ENCODE measurements at regions not wholly inside any gene's neighbourhood (a gene's known extent, or its start where the extent isn't known, plus 50 kb on each side); places are given as distances from the start of the nearest gene placed in this dataset.

DNA sequence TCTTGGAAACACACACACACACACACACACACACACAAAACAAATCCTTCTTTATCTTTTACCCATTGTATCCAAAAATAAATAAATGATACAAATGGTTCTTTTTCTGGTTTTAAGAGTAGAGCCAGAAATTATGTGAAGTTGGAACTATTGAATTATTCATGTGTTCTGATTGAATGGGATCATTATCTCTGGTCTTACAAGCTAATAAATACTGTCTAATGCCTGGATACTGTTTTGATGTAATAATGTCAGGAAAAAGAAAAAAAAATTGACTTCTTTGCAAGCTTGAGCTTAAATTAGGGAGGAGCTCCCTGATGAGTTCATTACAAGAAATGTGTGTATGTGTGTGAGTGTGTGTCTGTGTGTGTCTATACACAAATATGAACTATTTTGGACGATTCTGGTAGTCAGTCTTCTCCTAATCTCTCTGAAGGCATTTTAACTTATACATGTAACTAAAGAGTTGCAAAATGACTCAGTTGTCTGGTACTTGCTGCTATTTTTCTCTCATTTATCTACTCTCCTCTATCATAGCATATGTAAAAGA lies 507.2 kb upstream of the AGTR1 start (continued):
- TF ChIP-seq, protein P1, sequence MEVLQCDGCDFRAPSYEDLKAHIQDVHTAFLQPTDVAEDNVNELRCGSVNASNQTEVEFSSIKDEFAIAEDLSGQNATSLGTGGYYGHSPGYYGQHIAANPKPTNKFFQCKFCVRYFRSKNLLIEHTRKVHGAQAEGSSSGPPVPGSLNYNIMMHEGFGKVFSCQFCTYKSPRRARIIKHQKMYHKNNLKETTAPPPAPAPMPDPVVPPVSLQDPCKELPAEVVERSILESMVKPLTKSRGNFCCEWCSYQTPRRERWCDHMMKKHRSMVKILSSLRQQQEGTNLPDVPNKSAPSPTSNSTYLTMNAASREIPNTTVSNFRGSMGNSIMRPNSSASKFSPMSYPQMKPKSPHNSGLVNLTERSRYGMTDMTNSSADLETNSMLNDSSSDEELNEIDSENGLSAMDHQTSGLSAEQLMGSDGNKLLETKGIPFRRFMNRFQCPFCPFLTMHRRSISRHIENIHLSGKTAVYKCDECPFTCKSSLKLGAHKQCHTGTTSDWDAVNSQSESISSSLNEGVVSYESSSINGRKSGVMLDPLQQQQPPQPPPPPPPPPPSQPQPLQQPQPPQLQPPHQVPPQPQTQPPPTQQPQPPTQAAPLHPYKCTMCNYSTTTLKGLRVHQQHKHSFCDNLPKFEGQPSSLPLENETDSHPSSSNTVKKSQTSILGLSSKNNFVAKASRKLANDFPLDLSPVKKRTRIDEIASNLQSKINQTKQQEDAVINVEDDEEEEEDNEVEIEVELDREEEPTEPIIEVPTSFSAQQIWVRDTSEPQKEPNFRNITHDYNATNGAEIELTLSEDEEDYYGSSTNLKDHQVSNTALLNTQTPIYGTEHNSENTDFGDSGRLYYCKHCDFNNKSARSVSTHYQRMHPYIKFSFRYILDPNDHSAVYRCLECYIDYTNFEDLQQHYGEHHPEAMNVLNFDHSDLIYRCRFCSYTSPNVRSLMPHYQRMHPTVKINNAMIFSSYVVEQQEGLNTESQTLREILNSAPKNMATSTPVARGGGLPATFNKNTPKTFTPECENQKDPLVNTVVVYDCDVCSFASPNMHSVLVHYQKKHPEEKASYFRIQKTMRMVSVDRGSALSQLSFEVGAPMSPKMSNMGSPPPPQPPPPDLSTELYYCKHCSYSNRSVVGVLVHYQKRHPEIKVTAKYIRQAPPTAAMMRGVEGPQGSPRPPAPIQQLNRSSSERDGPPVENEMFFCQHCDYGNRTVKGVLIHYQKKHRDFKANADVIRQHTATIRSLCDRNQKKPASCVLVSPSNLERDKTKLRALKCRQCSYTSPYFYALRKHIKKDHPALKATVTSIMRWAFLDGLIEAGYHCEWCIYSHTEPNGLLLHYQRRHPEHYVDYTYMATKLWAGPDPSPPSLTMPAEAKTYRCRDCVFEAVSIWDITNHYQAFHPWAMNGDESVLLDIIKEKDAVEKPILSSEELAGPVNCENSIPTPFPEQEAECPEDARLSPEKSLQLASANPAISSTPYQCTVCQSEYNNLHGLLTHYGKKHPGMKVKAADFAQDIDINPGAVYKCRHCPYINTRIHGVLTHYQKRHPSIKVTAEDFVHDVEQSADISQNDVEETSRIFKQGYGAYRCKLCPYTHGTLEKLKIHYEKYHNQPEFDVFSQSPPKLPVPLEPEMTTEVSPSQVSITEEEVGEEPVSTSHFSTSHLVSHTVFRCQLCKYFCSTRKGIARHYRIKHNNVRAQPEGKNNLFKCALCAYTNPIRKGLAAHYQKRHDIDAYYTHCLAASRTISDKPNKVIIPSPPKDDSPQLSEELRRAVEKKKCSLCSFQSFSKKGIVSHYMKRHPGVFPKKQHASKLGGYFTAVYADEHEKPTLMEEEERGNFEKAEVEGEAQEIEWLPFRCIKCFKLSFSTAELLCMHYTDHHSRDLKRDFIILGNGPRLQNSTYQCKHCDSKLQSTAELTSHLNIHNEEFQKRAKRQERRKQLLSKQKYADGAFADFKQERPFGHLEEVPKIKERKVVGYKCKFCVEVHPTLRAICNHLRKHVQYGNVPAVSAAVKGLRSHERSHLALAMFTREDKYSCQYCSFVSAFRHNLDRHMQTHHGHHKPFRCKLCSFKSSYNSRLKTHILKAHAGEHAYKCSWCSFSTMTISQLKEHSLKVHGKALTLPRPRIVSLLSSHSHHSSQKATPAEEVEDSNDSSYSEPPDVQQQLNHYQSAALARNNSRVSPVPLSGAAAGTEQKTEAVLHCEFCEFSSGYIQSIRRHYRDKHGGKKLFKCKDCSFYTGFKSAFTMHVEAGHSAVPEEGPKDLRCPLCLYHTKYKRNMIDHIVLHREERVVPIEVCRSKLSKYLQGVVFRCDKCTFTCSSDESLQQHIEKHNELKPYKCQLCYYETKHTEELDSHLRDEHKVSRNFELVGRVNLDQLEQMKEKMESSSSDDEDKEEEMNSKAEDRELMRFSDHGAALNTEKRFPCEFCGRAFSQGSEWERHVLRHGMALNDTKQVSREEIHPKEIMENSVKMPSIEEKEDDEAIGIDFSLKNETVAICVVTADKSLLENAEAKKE (CRISPR knock-in tag; IDR thresholded peaks at IDR 0.05) = no peak
- TF ChIP-seq STAT1 (IDR thresholded peaks at IDR 0.05; ENCODE audit: unreplicated experiment) (no peak), CREB1 (CRISPR knock-in tag; IDR thresholded peaks at IDR 0.05; ENCODE audit: low read depth) (no peak), ZNF331 (CRISPR knock-in tag; IDR thresholded peaks at IDR 0.05; ENCODE audit: low read depth) (no peak), NANOG (IDR thresholded peaks at IDR 0.05; ENCODE audit: borderline replicate concordance) (no peak), EZH2phosphoT487 (IDR thresholded peaks at IDR 0.05; ENCODE audit: unreplicated experiment) (no peak), POLR2AphosphoS5 (IDR thresholded peaks at IDR 0.05; ENCODE audit: low read depth) (no peak), ETS1 (IDR thresholded peaks at IDR 0.05) (no peak)

- H4K20me1 ChIP-seq (replicated peaks; ENCODE audit: insufficient read depth) = no peaks in the 10 kb centered on the region
- no peaks in the 10 kb centered on the region; the same call in 1 of the 3 replicates for H3K4me1 Mint-ChIP-seq
- no peak overlapping the region for H3K27ac Mint-ChIP-seq
- H3K9me3 Mint-ChIP-seq = no peaks in the 10 kb centered on the region
- H3F3A ChIP-seq (replicated peaks; ENCODE audit: low read depth) = no peaks in the 10 kb centered on the region
- H3K4me2 ChIP-seq = no peak overlapping the region
- H3K9me2 ChIP-seq (ENCODE audit: insufficient read depth) = no peaks in the 10 kb centered on the region
- no peak overlapping the region for H3K4me3 Mint-ChIP-seq
- no peak overlapping the region for H3K27ac ChIP-seq (ENCODE audit: low read depth)
- ATAC-seq = no peak
- TF ChIP-seq CTCF (conservative IDR thresholded peaks at IDR 0.05; ENCODE audit: low read depth in 2 of 2) = no peak
- no peak for TF ChIP-seq EZH2 (IDR thresholded peaks at IDR 0.05; ENCODE audit: low read depth, unreplicated experiment)
- no peak for TF ChIP-seq ZNF114 (CRISPR knock-in tag; IDR thresholded peaks at IDR 0.05)
- TF ChIP-seq NANOG (IDR thresholded peaks at IDR 0.05; ENCODE audit: borderline replicate concordance) = no peak
- no peak for TF ChIP-seq REST (IDR thresholded peaks at IDR 0.05; ENCODE audit: unreplicated experiment)
- TF ChIP-seq POLR2AphosphoS5 (IDR thresholded peaks at IDR 0.05; ENCODE audit: low read depth) = no peak
- DNase-seq (ENCODE audit: low spot score) = no peak
- no peaks in the 10 kb centered on the region for H3K27me3 ChIP-seq (ENCODE audit: insufficient read depth)
- no peaks in the 10 kb centered on the region for H3K4me1 ChIP-seq (ENCODE audit: insufficient read depth)
- H3K4me3 ChIP-seq = no peak overlapping the region
- peaks cover 4% of the 10 kb centered on the region; the same call in 2 of the 3 replicates for H3K36me3 Mint-ChIP-seq (ENCODE audit: low read depth)
- no peaks in the 10 kb centered on the region for H3K27me3 Mint-ChIP-seq (ENCODE audit: insufficient read depth, low read depth, poor library complexity)
- no peaks in the 10 kb centered on the region for H3K36me3 ChIP-seq (ENCODE audit: insufficient read depth)
- H3K79me2 ChIP-seq (replicated peaks; ENCODE audit: insufficient read depth) = no peaks in the 10 kb centered on the region
- no peak overlapping the region for H2AFZ ChIP-seq
These were observed 505.7 kb upstream of the AGTR1 start for GRCh38 chr3:148191966-148192365.

Measured in GM23338 (cell line).